ENCODE measurements at regions not wholly inside any gene's neighbourhood (a gene's known extent, or its start where the extent isn't known, plus 50 kb on each side); places are given as distances from the start of the nearest gene placed in this dataset.

DNA sequence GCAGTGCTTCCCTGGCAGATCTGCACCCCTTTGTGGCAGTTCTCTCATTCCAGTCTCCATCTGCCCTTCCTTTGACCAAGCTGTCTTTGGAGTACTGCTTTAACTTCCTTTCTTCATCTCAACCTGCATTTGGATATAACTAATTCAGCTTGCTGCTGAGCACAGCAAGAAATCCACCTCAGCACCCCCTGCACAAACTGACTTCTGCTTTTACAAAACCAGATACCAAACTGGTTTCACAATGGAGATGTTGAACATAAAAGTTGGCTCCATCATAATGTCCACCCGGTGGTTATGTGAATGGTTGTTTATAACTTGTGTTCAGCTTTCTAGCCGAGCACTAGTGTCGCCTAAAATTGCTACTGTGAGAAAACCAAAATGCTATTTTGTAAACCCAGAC lies 341.1 kb upstream of the SEMA6D start:
- TF ChIP-seq POLR2AphosphoS5 (IDR thresholded peaks at IDR 0.05; ENCODE audit: low read depth, low read length): no peak
- TF ChIP-seq SIN3A (IDR thresholded peaks at IDR 0.05; ENCODE audit: borderline replicate concordance, insufficient read depth, low read length): no peak
- TF ChIP-seq TAF1 (IDR thresholded peaks at IDR 0.05; ENCODE audit: borderline replicate concordance, insufficient read depth, low read length): no peak
- TF ChIP-seq FOXP2 (optimal IDR thresholded peaks at IDR 0.05; ENCODE audit: borderline replicate concordance, extremely low read depth, extremely low read length, insufficient read depth): no peak
- TF ChIP-seq, protein P1, sequence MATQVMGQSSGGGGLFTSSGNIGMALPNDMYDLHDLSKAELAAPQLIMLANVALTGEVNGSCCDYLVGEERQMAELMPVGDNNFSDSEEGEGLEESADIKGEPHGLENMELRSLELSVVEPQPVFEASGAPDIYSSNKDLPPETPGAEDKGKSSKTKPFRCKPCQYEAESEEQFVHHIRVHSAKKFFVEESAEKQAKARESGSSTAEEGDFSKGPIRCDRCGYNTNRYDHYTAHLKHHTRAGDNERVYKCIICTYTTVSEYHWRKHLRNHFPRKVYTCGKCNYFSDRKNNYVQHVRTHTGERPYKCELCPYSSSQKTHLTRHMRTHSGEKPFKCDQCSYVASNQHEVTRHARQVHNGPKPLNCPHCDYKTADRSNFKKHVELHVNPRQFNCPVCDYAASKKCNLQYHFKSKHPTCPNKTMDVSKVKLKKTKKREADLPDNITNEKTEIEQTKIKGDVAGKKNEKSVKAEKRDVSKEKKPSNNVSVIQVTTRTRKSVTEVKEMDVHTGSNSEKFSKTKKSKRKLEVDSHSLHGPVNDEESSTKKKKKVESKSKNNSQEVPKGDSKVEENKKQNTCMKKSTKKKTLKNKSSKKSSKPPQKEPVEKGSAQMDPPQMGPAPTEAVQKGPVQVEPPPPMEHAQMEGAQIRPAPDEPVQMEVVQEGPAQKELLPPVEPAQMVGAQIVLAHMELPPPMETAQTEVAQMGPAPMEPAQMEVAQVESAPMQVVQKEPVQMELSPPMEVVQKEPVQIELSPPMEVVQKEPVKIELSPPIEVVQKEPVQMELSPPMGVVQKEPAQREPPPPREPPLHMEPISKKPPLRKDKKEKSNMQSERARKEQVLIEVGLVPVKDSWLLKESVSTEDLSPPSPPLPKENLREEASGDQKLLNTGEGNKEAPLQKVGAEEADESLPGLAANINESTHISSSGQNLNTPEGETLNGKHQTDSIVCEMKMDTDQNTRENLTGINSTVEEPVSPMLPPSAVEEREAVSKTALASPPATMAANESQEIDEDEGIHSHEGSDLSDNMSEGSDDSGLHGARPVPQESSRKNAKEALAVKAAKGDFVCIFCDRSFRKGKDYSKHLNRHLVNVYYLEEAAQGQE (IDR thresholded peaks at IDR 0.05; ENCODE audit: insufficient read depth in 1 of 2, low read depth in 2 of 2, low read length in 2 of 2): no peak

DNA sequence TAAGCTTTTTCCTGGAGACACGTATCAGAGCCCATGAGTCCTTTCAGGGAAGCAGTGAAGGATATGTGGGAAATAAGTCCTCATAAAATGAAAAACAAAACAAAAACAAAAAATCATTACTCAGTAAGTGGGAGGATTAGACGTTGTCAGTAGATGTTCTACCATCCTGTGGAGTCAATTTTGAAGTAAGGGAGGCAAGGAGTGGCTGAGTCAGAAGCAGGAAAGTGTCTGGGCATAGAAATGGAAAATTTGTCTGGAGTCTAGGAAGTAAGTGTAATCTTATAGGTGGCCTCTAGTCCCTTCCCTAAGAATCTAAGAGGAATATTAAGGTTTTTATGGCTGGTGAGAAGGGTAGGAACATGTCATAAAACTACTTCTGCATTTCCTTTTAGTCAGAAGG lies 339.8 kb upstream of the SEMA6D start:
- TF ChIP-seq FOXP2 (optimal IDR thresholded peaks at IDR 0.05; ENCODE audit: borderline replicate concordance, extremely low read depth, extremely low read length, insufficient read depth): no peak
- no peak for TF ChIP-seq TAF1 (IDR thresholded peaks at IDR 0.05; ENCODE audit: borderline replicate concordance, insufficient read depth, low read length)
- no peak for TF ChIP-seq POLR2AphosphoS5 (IDR thresholded peaks at IDR 0.05; ENCODE audit: low read depth, low read length)
- TF ChIP-seq, protein P1 (IDR thresholded peaks at IDR 0.05; ENCODE audit: insufficient read depth in 1 of 2, low read depth in 2 of 2, low read length in 2 of 2): no peak
- no peak for TF ChIP-seq SIN3A (IDR thresholded peaks at IDR 0.05; ENCODE audit: borderline replicate concordance, insufficient read depth, low read length)

DNA sequence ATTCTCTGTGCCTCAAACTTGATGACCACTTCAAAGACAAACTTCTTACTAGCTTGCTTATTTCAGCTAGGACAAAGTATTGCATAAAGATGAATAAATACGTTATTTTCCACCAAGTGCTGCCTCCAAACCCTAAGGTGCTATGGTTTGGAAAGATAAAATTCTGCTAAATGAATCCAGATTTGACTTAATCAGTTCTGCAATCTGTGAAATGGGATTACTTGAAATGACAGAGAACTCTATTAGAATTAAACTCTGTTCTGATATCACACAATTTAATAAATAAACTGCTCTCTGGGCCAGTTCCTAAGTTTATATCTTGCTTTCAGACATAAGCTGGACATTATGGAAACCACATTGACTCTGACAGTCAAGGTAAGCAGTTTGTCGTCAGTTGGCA lies 338.8 kb upstream of the SEMA6D start:
- TF ChIP-seq SIN3A (IDR thresholded peaks at IDR 0.05; ENCODE audit: borderline replicate concordance, insufficient read depth, low read length) (no peak), TAF1 (IDR thresholded peaks at IDR 0.05; ENCODE audit: borderline replicate concordance, insufficient read depth, low read length) (no peak), FOXP2 (optimal IDR thresholded peaks at IDR 0.05; ENCODE audit: borderline replicate concordance, extremely low read depth, extremely low read length, insufficient read depth) (no peak), POLR2AphosphoS5 (IDR thresholded peaks at IDR 0.05; ENCODE audit: low read depth, low read length) (no peak)
- TF ChIP-seq, protein P1 (IDR thresholded peaks at IDR 0.05; ENCODE audit: insufficient read depth in 1 of 2, low read depth in 2 of 2, low read length in 2 of 2): no peak

DNA sequence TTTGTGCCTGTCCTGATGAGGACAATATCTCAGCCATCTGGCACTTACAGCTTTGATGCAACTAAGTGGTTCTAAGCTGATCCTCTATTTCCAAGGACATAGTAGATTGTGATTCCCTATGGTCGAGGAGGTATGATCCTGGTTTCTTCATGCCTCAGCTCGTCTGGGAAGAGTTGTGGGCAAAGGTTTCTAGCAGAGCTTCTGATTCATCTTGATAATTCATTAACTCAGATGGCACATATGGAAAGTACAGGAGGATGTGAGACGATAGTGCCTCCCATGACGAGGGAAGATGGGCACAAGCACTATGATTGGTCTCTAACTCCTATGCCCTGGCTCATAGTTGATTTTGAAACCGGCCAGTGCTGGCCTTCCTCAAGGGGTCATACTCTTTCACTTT lies 334.2 kb upstream of the SEMA6D start:
- TF ChIP-seq POLR2AphosphoS5 (IDR thresholded peaks at IDR 0.05; ENCODE audit: low read depth, low read length) (no peak), TAF1 (IDR thresholded peaks at IDR 0.05; ENCODE audit: borderline replicate concordance, insufficient read depth, low read length) (no peak), SIN3A (IDR thresholded peaks at IDR 0.05; ENCODE audit: borderline replicate concordance, insufficient read depth, low read length) (no peak), FOXP2 (optimal IDR thresholded peaks at IDR 0.05; ENCODE audit: borderline replicate concordance, extremely low read depth, extremely low read length, insufficient read depth) (no peak)
- TF ChIP-seq, protein P1 (IDR thresholded peaks at IDR 0.05; ENCODE audit: insufficient read depth in 1 of 2, low read depth in 2 of 2, low read length in 2 of 2): no peak

DNA sequence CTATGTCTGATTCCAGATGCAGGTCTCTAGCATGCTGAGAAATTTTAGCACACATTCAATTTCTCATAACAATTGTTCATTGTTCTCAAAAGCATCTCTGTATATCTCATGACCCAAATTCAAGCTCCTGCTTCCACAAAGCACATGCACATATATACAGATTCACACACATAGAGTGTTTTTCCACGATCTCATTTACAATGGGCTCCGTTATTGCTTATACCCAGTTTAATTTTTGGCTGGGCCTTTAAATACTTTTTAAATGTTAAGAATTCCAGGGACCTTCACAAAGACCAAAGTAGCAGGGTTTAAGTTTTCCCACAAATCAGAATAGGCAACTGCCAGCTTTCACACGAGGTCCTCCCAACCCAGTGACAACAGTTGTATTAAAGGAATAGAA lies 333.5 kb upstream of the SEMA6D start:
- no peak for TF ChIP-seq POLR2AphosphoS5 (IDR thresholded peaks at IDR 0.05; ENCODE audit: low read depth, low read length)
- no peak for TF ChIP-seq TAF1 (IDR thresholded peaks at IDR 0.05; ENCODE audit: borderline replicate concordance, insufficient read depth, low read length)
- no peak for TF ChIP-seq FOXP2 (optimal IDR thresholded peaks at IDR 0.05; ENCODE audit: borderline replicate concordance, extremely low read depth, extremely low read length, insufficient read depth)
- TF ChIP-seq, protein P1 (IDR thresholded peaks at IDR 0.05; ENCODE audit: insufficient read depth in 1 of 2, low read depth in 2 of 2, low read length in 2 of 2): no peak
- TF ChIP-seq SIN3A (IDR thresholded peaks at IDR 0.05; ENCODE audit: borderline replicate concordance, insufficient read depth, low read length): no peak
